SK-N-SH treated with all-trans-retinoic acid at 6 μM for 48 hours (cell line): ENCODE measurements at regions not wholly inside any gene's neighbourhood (a gene's known extent, or its start where the extent isn't known, plus 50 kb on each side); places are given as distances from the start of the nearest gene placed in this dataset.
"Not testable (repeated sequence)": the region's sequence is repeated elsewhere in the genome, so short reads cannot be mapped to it uniquely, and the experiment has no call there.

ENCODE experiments used
- ATAC-seq: fragments of 200-7000 bp; cut with Tn5 transposase; 3 replicates; pipeline ENCODE4 v1.9.1; 2020; ENCODE audit warnings: mild to moderate bottlenecking, moderate library complexity
- ARNTL ChIP-seq: fragments of 450-650 bp; formaldehyde crosslinking; IDR thresholded peaks from 2 replicates; pipeline ENCODE4 v1.5.0; 2020; ENCODE audit warnings: low read depth, mild to moderate bottlenecking, moderate library complexity, borderline replicate concordance
- BACH2 ChIP-seq: fragments of 250-450 bp; sonication (Bioruptor Pico); IDR thresholded peaks from 2 replicates; pipeline ENCODE4 v1.9.0; 2021; ENCODE audit warnings: mild to moderate bottlenecking, borderline replicate concordance
- CREB5 ChIP-seq: fragments of 250-450 bp; sonication (Bioruptor Pico); IDR thresholded peaks from 2 replicates; pipeline ENCODE4 v1.5.1; 2020; ENCODE audit warnings: low read depth, mild to moderate bottlenecking, moderate library complexity
- CSDC2 ChIP-seq: fragments of 250-450 bp; sonication (Bioruptor Pico); IDR thresholded peaks from 2 replicates; pipeline ENCODE4 v1.5.0; 2020; ENCODE audit warnings: mild to moderate bottlenecking, moderate library complexity
- ESRRG ChIP-seq: fragments of 250-450 bp; sonication (Bioruptor Pico); IDR thresholded peaks from 2 replicates; pipeline ENCODE4 v1.6.1; 2021; ENCODE audit warnings: mild to moderate bottlenecking
- GLIS3 ChIP-seq: fragments of 250-450 bp; sonication (Bioruptor Pico); IDR thresholded peaks from 2 replicates; pipeline ENCODE4 v1.5.0; 2020; ENCODE audit warnings: mild to moderate bottlenecking, moderate library complexity
- ISL1 ChIP-seq: fragments of 250-450 bp; sonication (Bioruptor Pico); IDR thresholded peaks from 2 replicates; pipeline ENCODE4 v2.1.2; 2022; ENCODE audit warnings: mild to moderate bottlenecking, moderate library complexity
- OSR1 ChIP-seq: fragments of 250-450 bp; sonication (Bioruptor Pico); IDR thresholded peaks from 2 replicates; pipeline ENCODE4 v1.8.0; 2022; ENCODE audit warnings: moderate library complexity, mild to moderate bottlenecking, inconsistent platforms
- PPARA ChIP-seq: fragments of 250-450 bp; sonication (Bioruptor Pico); IDR thresholded peaks from 2 replicates; pipeline ENCODE4 v1.5.0; 2020; ENCODE audit warnings: mild to moderate bottlenecking, borderline replicate concordance
- RARB ChIP-seq: fragments of 250-450 bp; sonication (Bioruptor Pico); IDR thresholded peaks from 2 replicates; pipeline ENCODE4 v1.8.0; 2021; ENCODE audit warnings: mild to moderate bottlenecking, moderate library complexity
- SNAI2 ChIP-seq: fragments of 250-450 bp; sonication (Bioruptor Pico); IDR thresholded peaks from 2 replicates; pipeline ENCODE4 v1.5.0; 2020; ENCODE audit warnings: mild to moderate bottlenecking, moderate library complexity
- TCF4 ChIP-seq: fragments of 250-450 bp; sonication (Bioruptor Pico); IDR thresholded peaks from 2 replicates; pipeline ENCODE4 v1.8.0; 2021; ENCODE audit warnings: mild to moderate bottlenecking, moderate library complexity, borderline replicate concordance
- TOX ChIP-seq: fragments of 250-450 bp; sonication (Bioruptor Pico); IDR thresholded peaks from 2 replicates; pipeline ENCODE4 v1.8.0; 2021; ENCODE audit warnings: mild to moderate bottlenecking, moderate library complexity, borderline replicate concordance
- ZC3H10 ChIP-seq: fragments of 250-450 bp; sonication (Bioruptor Pico); IDR thresholded peaks from 2 replicates; pipeline ENCODE4 v1.5.1; 2021; ENCODE audit warnings: mild to moderate bottlenecking, moderate library complexity
- ZFP3 ChIP-seq: fragments of 250-450 bp; sonication (Bioruptor Pico); IDR thresholded peaks from 2 replicates; pipeline ENCODE4 v1.5.0; 2020; ENCODE audit warnings: mild to moderate bottlenecking, moderate library complexity
- ZFP30 ChIP-seq: fragments of 450-650 bp; formaldehyde crosslinking; IDR thresholded peaks from 2 replicates; pipeline ENCODE4 v1.5.0; 2022; ENCODE audit warnings: mild to moderate bottlenecking, moderate library complexity
- ZNF565 ChIP-seq: fragments of 450-650 bp; formaldehyde crosslinking; conservative IDR thresholded peaks from 2 replicates; pipeline ENCODE4 v1.5.0; 2020; ENCODE audit warnings: low read depth, mild to moderate bottlenecking, moderate library complexity
- ZNF70 ChIP-seq: fragments of 450-650 bp; formaldehyde crosslinking; IDR thresholded peaks from 2 replicates; pipeline ENCODE4 v1.5.0; 2020; ENCODE audit warnings: mild to moderate bottlenecking, moderate library complexity
- ZNF8 ChIP-seq: fragments of 450-650 bp; formaldehyde crosslinking; IDR thresholded peaks from 2 replicates; pipeline ENCODE4 v1.5.0; 2020; ENCODE audit warnings: mild to moderate bottlenecking, moderate library complexity
- TF ChIP-seq, protein P1 (sequence below): fragments of 250-450 bp; sonication (Bioruptor Pico); IDR thresholded peaks from 2 replicates; pipeline ENCODE4 v1.8.0; 2021; ENCODE audit warnings: low read depth, mild to moderate bottlenecking, moderate library complexity, borderline replicate concordance
- TF ChIP-seq, protein P2 (sequence below): fragments of 250-450 bp; sonication (Bioruptor Pico); IDR thresholded peaks from 2 replicates; pipeline ENCODE4 v1.5.1; 2021; ENCODE audit warnings: mild to moderate bottlenecking, moderate library complexity
- TF ChIP-seq, protein P3 (sequence below): fragments of 250-450 bp; sonication (Bioruptor Pico); IDR thresholded peaks from 2 replicates; pipeline ENCODE4 v1.5.0; 2020; ENCODE audit warnings: mild to moderate bottlenecking, moderate library complexity
- TF ChIP-seq, protein P4 (sequence below): fragments of 250-450 bp; sonication (Bioruptor Pico); IDR thresholded peaks from 2 replicates; pipeline ENCODE4 v1.8.0; 2020; ENCODE audit warnings: mild to moderate bottlenecking, moderate library complexity, borderline replicate concordance

- TF ChIP-seq, protein P1, sequence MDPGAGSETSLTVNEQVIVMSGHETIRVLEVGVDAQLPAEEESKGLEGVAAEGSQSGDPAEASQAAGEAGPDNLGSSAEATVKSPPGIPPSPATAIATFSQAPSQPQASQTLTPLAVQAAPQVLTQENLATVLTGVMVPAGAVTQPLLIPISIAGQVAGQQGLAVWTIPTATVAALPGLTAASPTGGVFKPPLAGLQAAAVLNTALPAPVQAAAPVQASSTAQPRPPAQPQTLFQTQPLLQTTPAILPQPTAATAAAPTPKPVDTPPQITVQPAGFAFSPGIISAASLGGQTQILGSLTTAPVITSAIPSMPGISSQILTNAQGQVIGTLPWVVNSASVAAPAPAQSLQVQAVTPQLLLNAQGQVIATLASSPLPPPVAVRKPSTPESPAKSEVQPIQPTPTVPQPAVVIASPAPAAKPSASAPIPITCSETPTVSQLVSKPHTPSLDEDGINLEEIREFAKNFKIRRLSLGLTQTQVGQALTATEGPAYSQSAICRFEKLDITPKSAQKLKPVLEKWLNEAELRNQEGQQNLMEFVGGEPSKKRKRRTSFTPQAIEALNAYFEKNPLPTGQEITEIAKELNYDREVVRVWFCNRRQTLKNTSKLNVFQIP = no peak
Measured at GRCh38 chr10:2525781-2526180, 541.6 kb upstream of the PFKP start (continued).

DNA sequence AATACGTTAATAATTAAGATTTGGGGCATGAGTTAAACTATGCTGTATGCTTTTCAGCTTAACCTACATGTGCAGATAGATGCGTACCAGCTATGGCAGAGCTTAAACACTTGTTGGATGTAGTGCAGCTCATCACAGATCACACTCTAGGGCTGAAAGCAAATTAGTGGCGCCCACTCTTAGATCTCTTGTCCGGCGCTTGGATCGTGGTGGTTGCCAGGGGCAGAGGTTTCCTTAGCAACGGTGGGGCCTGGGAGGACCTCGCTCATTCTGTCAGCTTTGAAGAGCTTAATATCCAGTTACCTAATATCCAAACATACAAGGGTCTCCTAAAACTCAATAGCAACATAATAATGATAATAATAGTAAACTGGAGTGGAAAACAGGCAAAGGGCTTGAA lies 548.2 kb upstream of the PFKP start:
- no peak for ATAC-seq
- TF ChIP-seq, protein P2, sequence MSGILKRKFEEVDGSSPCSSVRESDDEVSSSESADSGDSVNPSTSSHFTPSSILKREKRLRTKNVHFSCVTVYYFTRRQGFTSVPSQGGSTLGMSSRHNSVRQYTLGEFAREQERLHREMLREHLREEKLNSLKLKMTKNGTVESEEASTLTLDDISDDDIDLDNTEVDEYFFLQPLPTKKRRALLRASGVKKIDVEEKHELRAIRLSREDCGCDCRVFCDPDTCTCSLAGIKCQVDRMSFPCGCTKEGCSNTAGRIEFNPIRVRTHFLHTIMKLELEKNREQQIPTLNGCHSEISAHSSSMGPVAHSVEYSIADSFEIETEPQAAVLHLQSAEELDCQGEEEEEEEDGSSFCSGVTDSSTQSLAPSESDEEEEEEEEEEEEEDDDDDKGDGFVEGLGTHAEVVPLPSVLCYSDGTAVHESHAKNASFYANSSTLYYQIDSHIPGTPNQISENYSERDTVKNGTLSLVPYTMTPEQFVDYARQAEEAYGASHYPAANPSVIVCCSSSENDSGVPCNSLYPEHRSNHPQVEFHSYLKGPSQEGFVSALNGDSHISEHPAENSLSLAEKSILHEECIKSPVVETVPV = no peak
- TF ChIP-seq ARNTL (no peak), SNAI2 (CRISPR knock-in tag) (no peak), ESRRG (no peak), ZC3H10 (CRISPR knock-in tag) (no peak)

DNA sequence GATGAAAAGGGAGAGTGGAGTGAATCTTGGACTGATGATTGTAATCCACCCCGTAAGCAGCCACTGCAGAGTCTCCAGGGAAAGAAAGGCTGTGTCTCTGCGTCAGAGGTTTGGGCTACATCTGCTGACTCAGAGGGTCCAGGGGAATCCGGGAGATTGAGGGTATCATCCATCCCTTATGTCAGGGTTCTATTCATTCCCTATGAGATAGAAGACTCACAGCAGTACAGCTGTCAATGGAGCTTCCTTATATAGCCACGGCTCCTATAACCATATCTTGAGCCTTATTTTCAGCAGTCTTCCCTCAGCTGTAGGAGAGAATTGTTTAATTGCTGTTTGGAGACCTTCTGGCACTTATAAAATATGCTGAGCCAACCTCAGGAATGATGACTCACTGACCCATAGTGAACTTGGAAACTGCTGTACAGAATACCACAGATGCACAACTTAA lies 558.2 kb upstream of the PFKP start:
- ATAC-seq = no peak
- TF ChIP-seq ESRRG (no peak), CREB5 (CRISPR knock-in tag) (no peak), BACH2 (CRISPR knock-in tag) (no peak), SNAI2 (CRISPR knock-in tag) (no peak), GLIS3 (CRISPR knock-in tag) (no peak), TOX (no peak), ZC3H10 (CRISPR knock-in tag) (no peak), OSR1 (CRISPR knock-in tag) (no peak), CSDC2 (CRISPR knock-in tag) (no peak), ZFP30 (CRISPR knock-in tag) (no peak)

DNA sequence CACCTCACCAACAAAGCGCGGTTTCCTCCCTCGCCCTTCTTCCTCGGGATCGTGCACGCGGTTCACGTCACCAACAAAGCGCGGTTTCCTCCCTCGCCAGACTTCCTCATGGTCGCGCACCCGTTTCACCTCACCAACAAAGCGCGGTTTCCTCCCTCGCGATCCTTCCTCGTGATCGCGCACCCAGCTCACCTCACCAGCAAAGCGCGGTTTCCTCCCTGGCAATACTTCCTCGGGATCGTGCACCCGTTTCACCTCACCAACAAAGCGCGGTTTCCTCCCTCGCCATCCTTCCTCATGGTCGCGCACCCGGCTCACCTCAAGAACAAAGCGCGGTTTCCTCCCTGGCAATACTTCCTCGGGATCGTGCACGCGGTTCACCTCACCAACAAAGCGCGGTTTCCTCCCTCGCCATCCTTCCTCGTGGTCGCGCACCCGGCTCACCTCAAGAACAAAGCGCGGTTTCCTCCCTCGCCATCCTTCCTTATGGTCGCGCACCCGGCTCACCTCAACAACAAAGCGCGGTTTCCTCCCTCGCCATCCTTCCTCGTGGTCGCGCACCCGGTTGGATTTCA lies 565.9 kb upstream of the PFKP start:
- ATAC-seq = not testable (repeated sequence)

DNA sequence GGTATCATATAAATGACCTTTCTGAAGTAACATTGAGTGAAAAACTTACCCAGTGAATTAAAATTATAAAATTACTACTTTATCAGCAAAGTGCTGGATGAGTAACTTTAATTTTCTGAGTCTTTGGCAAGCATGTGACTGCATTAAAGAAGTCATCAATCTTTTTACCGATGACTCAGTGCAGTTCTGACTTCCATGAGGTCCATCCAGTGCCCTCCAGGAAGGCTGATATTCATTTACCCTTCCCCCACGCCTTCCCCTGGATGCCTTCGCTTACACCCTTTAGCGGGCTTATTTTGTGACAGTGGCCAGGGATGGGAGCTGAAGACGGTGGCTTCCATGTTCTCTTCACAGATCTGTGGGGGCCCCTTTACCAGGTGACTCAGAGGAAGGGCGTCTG lies 572.9 kb upstream of the PFKP start:
- no peak for TF ChIP-seq TCF4
- TF ChIP-seq ISL1 = peak; percentile 13; the same call in 1 of the 2 replicates
- no peak for TF ChIP-seq ESRRG
- ATAC-seq = no peak

GRCh38 chr10:2488446-2489005 lies 578.8 kb upstream of the PFKP start:
- ATAC-seq = no peak
- TF ChIP-seq ZC3H10 (CRISPR knock-in tag) = no peak
- no peak for TF ChIP-seq ZNF70 (CRISPR knock-in tag)
- no peak for TF ChIP-seq ZFP30 (CRISPR knock-in tag)
- TF ChIP-seq, protein P3, sequence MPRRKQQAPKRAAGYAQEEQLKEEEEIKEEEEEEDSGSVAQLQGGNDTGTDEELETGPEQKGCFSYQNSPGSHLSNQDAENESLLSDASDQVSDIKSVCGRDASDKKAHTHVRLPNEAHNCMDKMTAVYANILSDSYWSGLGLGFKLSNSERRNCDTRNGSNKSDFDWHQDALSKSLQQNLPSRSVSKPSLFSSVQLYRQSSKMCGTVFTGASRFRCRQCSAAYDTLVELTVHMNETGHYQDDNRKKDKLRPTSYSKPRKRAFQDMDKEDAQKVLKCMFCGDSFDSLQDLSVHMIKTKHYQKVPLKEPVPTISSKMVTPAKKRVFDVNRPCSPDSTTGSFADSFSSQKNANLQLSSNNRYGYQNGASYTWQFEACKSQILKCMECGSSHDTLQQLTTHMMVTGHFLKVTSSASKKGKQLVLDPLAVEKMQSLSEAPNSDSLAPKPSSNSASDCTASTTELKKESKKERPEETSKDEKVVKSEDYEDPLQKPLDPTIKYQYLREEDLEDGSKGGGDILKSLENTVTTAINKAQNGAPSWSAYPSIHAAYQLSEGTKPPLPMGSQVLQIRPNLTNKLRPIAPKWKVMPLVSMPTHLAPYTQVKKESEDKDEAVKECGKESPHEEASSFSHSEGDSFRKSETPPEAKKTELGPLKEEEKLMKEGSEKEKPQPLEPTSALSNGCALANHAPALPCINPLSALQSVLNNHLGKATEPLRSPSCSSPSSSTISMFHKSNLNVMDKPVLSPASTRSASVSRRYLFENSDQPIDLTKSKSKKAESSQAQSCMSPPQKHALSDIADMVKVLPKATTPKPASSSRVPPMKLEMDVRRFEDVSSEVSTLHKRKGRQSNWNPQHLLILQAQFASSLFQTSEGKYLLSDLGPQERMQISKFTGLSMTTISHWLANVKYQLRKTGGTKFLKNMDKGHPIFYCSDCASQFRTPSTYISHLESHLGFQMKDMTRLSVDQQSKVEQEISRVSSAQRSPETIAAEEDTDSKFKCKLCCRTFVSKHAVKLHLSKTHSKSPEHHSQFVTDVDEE = no peak
- TF ChIP-seq, protein P4, sequence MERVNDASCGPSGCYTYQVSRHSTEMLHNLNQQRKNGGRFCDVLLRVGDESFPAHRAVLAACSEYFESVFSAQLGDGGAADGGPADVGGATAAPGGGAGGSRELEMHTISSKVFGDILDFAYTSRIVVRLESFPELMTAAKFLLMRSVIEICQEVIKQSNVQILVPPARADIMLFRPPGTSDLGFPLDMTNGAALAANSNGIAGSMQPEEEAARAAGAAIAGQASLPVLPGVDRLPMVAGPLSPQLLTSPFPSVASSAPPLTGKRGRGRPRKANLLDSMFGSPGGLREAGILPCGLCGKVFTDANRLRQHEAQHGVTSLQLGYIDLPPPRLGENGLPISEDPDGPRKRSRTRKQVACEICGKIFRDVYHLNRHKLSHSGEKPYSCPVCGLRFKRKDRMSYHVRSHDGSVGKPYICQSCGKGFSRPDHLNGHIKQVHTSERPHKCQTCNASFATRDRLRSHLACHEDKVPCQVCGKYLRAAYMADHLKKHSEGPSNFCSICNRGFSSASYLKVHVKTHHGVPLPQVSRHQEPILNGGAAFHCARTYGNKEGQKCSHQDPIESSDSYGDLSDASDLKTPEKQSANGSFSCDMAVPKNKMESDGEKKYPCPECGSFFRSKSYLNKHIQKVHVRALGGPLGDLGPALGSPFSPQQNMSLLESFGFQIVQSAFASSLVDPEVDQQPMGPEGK = no peak
- no peak for TF ChIP-seq OSR1 (CRISPR knock-in tag)
- TF ChIP-seq ARNTL = no peak
- no peak for TF ChIP-seq TCF4
- no peak for TF ChIP-seq TOX
- TF ChIP-seq ZFP3 (CRISPR knock-in tag) = no peak
- no peak for TF ChIP-seq ZNF565 (CRISPR knock-in tag)
- TF ChIP-seq CSDC2 (CRISPR knock-in tag) = no peak
- no peak for TF ChIP-seq GLIS3 (CRISPR knock-in tag)
- TF ChIP-seq, protein P1 = no peak
- TF ChIP-seq ZNF8 (CRISPR knock-in tag) = no peak
- TF ChIP-seq RARB (CRISPR knock-in tag) = no peak
- TF ChIP-seq SNAI2 (CRISPR knock-in tag) = no peak
- no peak for TF ChIP-seq BACH2 (CRISPR knock-in tag)
- no peak for TF ChIP-seq PPARA (CRISPR knock-in tag)
